ENCODE measurements at regions not wholly inside any gene's neighbourhood (a gene's known extent, or its start where the extent isn't known, plus 50 kb on each side); places are given as distances from the start of the nearest gene placed in this dataset.

DNA sequence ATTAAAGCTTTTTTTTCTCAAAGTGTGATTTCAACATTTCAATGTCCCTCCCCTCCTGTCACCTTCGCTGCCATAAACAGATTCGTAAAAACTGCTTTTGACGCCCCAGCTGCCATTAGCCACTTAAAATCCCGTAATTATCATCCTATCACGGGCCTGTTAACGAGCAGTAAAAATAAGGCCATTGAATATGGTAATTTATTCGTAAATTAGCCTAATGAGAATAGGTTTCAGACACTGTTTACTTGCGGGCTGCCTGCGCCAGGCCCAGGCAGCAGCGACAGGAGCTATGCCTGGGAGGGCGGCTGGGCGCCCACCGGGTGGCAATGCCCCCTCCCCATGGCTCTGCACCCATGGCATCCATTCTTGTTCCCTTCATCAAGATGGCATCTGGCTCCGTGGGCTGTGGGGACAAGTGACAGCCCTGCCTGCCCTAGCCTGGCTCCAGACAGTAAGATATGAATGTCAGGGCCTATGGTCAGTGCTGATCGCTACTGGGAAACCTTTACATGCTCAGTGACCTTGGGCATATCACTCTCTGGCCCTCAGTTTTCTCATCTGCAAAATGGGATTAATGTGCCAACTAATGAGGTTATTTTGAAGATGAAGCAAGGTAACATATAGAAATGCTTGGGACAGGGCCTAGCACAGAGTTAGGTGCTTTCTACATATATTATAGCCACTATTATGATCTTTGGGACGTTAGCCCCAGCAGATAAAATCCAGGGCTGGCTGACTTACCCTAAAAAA is 500.8 kb downstream of the MN1 start:
- WGBS (ENCODE audit: insufficient coverage), result 90% methylated on average over 6 of the region's 16 CpGs

DNA sequence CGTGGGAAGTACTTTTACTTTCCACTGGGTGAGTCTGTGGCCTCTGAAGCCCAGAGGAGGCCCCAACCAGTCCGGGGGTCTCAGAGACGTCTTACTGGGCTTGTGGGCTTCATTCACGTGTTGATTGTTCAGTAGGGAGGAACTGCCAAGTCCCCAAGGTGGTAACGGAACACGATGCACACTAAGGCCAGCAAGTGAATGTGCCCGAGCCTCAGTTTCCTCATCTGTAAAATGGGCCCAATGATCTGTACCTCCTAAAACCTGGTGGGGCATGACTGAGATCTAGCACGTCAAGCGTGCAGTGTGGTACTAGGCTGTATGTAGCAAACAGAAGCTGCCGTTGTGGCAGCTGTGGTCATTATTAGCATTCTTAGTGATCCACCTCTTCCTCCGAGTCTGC is 499.1 kb downstream of the MN1 start:
- H3K4me1 ChIP-seq (ENCODE audit: control insufficient read depth, insufficient read depth, low read length), result peaks cover 12% of the 10 kb centered on the region
- no peaks in the 10 kb centered on the region for H3K9me3 ChIP-seq (replicated peaks; ENCODE audit: control insufficient read depth, low read depth, low read length)
- no peaks in the 10 kb centered on the region for H3K36me3 ChIP-seq (ENCODE audit: control insufficient read depth, insufficient read depth, low read length)
- 86% methylated on average over 8 of the region's 11 CpGs for WGBS (ENCODE audit: insufficient coverage)
- H3K4me3 ChIP-seq (ENCODE audit: low read length), result no peak overlapping the region
- no peak overlapping the region for H3K27ac ChIP-seq (ENCODE audit: low read length)
- peaks cover 11% of the 10 kb centered on the region for H3K27me3 ChIP-seq (ENCODE audit: control insufficient read depth, insufficient read depth, low read length)
- DNase-seq, result no peak

More for the DNA sequence above, 500.8 kb downstream of the MN1 start:
- H3K27me3 ChIP-seq (ENCODE audit: control insufficient read depth, insufficient read depth, low read length), result peaks cover 27% of the 10 kb centered on the region
- no peak for DNase-seq
- H3K9me3 ChIP-seq (replicated peaks; ENCODE audit: control insufficient read depth, low read depth, low read length), result no peaks in the 10 kb centered on the region
- no peaks in the 10 kb centered on the region for H3K36me3 ChIP-seq (ENCODE audit: control insufficient read depth, insufficient read depth, low read length)
- no peak overlapping the region for H3K4me3 ChIP-seq (ENCODE audit: low read length)
- H3K27ac ChIP-seq (ENCODE audit: low read length), result no peak overlapping the region
- peaks cover 12% of the 10 kb centered on the region for H3K4me1 ChIP-seq (ENCODE audit: control insufficient read depth, insufficient read depth, low read length)

DNA sequence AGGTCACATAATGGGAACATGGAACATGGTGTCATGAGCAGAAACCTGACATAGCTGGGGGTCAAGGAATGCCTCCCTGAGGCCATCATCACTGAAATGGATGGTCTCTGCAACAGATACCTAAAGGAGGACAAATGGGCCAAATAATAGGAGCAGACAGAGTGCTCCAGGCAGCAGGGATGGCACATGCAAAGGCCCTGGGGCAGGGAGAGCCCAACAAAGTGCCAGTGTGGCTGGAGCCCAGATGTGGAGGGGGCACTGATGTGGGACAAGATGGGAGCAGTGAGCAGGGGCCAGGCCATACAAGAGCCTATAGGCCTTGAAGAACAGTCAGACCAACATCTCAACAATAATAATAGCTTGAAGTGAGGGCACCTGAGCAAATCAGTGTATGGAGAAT is 497.8 kb downstream of the MN1 start:
- Histone ChIP-seq H3K9me3 (replicated peaks; ENCODE audit: control insufficient read depth, low read depth, low read length) (peaks cover 3% of the 10 kb centered on the region), H3K27ac (ENCODE audit: low read length) (no peak overlapping the region), H3K4me3 (ENCODE audit: low read length) (no peak overlapping the region), H3K36me3 (ENCODE audit: control insufficient read depth, insufficient read depth, low read length) (no peaks in the 10 kb centered on the region), H3K27me3 (ENCODE audit: control insufficient read depth, insufficient read depth, low read length) (peaks cover 7% of the 10 kb centered on the region), H3K4me1 (ENCODE audit: control insufficient read depth, insufficient read depth, low read length) (peaks cover 19% of the 10 kb centered on the region)
- no peak for DNase-seq

DNA sequence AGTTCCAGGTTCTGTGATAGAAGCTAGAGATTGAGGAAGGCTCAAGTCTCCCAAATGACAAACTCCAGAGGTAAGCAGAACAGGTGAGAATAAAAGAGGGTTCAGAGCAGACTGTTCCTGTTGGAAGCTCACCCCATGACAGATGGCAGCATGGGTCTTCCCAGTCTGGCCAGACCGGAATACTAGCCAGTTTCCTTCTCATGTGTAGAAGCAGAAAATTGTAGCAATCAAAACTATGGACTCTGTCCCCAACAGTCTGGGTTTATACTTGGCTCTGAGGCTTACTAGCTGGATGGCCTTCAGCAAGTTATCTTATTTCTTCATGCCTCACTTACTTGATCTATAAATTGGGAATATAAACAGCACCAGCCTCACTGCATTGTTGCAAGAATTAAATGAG is 494.8 kb downstream of the MN1 start:
- H3K4me1 ChIP-seq (ENCODE audit: control insufficient read depth, insufficient read depth, low read length), result peaks cover 29% of the 10 kb centered on the region
- 75% methylated on average over 1 of the region's 1 CpG for WGBS (ENCODE audit: insufficient coverage)
- H3K27me3 ChIP-seq (ENCODE audit: control insufficient read depth, insufficient read depth, low read length), result peaks cover 11% of the 10 kb centered on the region
- H3K4me3 ChIP-seq (ENCODE audit: low read length), result no peak overlapping the region
- H3K9me3 ChIP-seq (replicated peaks; ENCODE audit: control insufficient read depth, low read depth, low read length), result peaks cover 3% of the 10 kb centered on the region
- H3K36me3 ChIP-seq (ENCODE audit: control insufficient read depth, insufficient read depth, low read length), result no peaks in the 10 kb centered on the region
- H3K27ac ChIP-seq (ENCODE audit: low read length), result no peak overlapping the region
- no peak for DNase-seq

DNA sequence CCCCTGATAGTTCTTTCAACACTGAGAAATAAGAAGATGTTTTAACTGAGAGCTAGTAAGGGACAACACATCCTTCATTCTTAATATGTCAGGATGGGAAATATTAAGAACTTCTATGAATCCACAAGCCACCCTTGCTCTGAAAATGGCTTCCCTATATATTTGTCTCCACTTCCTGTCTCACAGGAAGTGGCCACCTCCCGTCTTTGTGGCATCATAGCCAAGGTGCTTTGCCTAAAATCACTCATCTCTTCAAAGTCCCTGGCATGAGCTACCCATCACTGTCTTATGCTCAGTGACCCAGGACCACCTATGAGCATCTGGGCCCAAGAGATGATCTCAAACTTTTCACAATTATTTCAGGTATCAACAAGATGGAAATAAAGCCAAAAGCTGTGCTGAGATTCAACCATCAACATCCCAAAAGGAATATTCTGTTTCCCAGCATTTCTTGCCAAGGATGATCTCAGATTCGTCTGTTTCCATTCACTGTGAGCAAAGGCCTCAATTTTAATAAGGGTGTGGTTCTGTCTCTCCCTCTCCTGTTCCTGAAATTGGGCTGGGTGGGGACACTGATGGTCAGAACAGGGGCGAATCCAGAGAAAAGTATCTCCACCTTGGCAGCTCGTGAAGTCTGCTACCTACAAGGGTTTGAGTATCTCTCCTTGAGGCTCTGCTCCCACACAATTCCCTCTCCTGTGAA is 493.9 kb downstream of the MN1 start:
- no peak overlapping the region for H3K4me3 ChIP-seq (ENCODE audit: low read length)
- H3K27ac ChIP-seq (ENCODE audit: low read length), result peak overlapping the region; percentile 84
- H3K9me3 ChIP-seq (replicated peaks; ENCODE audit: control insufficient read depth, low read depth, low read length), result peaks cover 3% of the 10 kb centered on the region
- H3K27me3 ChIP-seq (ENCODE audit: control insufficient read depth, insufficient read depth, low read length), result peaks cover 12% of the 10 kb centered on the region
- no peaks in the 10 kb centered on the region for H3K36me3 ChIP-seq (ENCODE audit: control insufficient read depth, insufficient read depth, low read length)
- 6% methylated on average over 1 of the region's 4 CpGs for WGBS (ENCODE audit: insufficient coverage)
- peak; percentile 96 for DNase-seq
- peaks cover 34% of the 10 kb centered on the region for H3K4me1 ChIP-seq (ENCODE audit: control insufficient read depth, insufficient read depth, low read length)

DNA sequence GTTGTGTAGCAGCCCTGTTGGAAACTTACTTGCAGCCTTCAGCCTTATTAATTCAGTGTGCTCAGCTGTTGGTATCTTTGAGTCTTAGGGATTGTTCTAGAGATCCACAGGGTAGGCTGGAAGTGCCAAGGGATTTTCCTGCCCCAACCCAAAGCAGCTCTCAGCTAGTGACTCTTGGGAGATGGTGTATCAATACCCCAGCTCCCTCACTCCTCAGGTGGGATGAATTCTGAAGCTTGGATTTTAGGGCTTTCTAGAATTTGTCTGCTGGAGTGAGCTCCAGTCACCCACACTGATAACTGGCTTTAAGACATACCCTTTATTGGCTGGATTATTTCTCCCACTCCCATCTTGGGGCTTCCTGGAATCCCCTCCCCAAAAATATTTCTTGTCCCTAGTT is 493.0 kb downstream of the MN1 start:
- DNase-seq, result no peak
- H3K4me1 ChIP-seq (ENCODE audit: control insufficient read depth, insufficient read depth, low read length), result peaks cover 40% of the 10 kb centered on the region
- H3K27ac ChIP-seq (ENCODE audit: low read length), result peak overlapping the region; percentile 84
- H3K36me3 ChIP-seq (ENCODE audit: control insufficient read depth, insufficient read depth, low read length), result no peaks in the 10 kb centered on the region
- peaks cover 3% of the 10 kb centered on the region for H3K9me3 ChIP-seq (replicated peaks; ENCODE audit: control insufficient read depth, low read depth, low read length)
- H3K4me3 ChIP-seq (ENCODE audit: low read length), result no peak overlapping the region
- peaks cover 12% of the 10 kb centered on the region for H3K27me3 ChIP-seq (ENCODE audit: control insufficient read depth, insufficient read depth, low read length)

DNA sequence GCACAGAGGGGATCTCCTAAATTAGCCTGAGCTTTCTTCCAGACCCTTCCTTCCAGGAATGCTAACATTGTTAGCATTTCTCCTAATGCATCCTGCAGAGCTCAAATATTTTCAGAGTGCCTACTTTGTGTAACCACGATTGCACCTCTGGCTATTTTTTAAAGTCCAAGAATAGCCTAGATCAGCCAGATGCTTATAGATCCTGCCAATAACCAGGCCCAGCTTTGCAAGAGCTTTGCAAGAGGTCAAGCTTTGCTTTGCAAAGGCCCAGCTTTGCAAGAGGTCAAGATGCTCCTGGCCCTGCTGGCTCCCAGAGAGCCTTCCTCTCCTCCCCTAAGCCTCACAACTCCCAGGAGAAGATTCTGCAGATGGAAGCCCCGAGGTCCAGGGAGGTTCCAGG is 491.9 kb downstream of the MN1 start:
- peak; percentile 51 for DNase-seq
- WGBS (ENCODE audit: insufficient coverage), result 43% methylated on average over 2 of the region's 2 CpGs
- Histone ChIP-seq H3K27me3 (ENCODE audit: control insufficient read depth, insufficient read depth, low read length) (peaks cover 12% of the 10 kb centered on the region), H3K9me3 (replicated peaks; ENCODE audit: control insufficient read depth, low read depth, low read length) (peaks cover 3% of the 10 kb centered on the region), H3K4me1 (ENCODE audit: control insufficient read depth, insufficient read depth, low read length) (peaks cover 40% of the 10 kb centered on the region), H3K27ac (ENCODE audit: low read length) (no peak overlapping the region), H3K36me3 (ENCODE audit: control insufficient read depth, insufficient read depth, low read length) (no peaks in the 10 kb centered on the region), H3K4me3 (ENCODE audit: low read length) (no peak overlapping the region)

DNA sequence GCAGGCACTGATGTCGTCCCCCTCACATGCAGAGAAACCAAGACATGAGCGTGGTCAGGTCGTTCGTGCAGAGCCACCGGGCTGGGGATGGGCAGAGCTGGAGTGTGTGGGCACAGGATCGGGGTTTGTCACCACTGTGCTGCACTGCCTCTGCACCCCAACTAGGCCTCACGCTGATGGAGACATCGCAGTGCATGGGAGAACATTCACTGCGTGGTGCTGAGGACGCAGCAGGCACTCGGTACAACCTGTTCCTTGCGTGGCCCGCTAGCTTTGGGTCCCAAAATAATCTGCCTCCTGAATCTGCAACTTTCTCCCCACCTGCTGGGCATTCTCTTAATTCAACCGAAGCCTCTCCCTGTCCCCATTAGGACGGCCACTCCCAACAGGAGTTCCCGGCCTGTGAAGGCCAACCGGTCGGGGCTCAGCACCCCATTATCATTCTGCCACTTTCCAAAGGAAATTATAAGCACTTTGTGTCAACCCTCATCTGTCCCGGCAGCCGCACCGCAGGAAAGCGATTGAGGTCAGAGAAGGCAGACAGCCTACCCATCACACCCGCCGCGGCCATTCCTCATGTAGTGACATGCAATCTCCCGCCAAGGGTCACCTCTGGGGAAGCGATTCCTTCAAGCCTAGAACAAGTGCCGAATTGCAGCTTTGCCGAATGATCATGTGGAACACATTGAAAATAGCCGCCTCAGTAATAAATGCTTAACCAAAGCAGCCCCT is 490.4 kb downstream of the MN1 start:
- no peak overlapping the region for H3K27ac ChIP-seq (ENCODE audit: low read length)
- H3K4me3 ChIP-seq (ENCODE audit: low read length), result no peak overlapping the region
- H3K36me3 ChIP-seq (ENCODE audit: control insufficient read depth, insufficient read depth, low read length), result no peaks in the 10 kb centered on the region
- peaks cover 3% of the 10 kb centered on the region for H3K9me3 ChIP-seq (replicated peaks; ENCODE audit: control insufficient read depth, low read depth, low read length)
- H3K4me1 ChIP-seq (ENCODE audit: control insufficient read depth, insufficient read depth, low read length), result peaks cover 40% of the 10 kb centered on the region
- peak; percentile 41 for DNase-seq
- WGBS (ENCODE audit: insufficient coverage), result 61% methylated on average over 20 of the region's 30 CpGs
- H3K27me3 ChIP-seq (ENCODE audit: control insufficient read depth, insufficient read depth, low read length), result peaks cover 14% of the 10 kb centered on the region

DNA sequence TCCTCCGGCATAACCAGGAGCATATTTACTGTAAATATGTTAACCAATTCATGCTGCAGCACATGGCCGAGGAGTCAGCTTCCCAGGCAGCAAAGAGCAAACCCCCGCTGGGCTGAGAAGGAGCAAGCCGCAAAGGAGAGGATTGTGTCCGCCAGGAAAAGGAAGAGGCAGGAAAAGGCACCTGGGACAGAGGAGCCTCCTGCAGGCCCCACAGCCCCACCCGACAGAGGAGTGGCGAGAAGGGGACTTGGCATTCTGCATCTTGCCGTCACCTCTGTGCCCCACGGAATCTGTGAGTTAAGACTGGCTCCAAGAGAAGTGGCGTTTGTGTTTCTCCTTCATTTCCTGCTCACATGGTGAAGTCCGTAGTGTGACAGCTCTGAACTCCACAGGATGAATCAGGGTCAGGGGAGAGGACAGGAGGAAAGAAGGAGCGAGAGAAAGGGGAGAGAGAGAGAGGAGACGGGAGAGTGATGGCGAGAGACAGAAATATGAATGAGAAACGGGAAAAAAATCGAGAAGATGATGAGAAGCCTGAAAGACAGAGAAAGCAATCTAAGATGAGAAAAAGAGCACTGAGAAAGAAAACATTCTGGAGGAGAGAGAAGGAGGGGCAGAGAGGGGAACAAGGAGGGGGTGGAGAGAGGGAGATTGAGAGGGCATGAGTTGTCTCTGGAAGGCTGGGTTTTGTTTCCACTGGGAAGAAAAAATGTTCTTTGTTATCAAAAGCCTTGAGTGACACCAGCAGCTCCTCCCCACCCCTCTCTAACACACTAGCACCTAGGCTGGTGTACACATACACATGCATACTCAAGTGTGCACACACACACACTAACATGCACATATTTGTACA is 489.6 kb downstream of the MN1 start:
- Histone ChIP-seq H3K4me3 (ENCODE audit: low read length) (no peak overlapping the region), H3K27me3 (ENCODE audit: control insufficient read depth, insufficient read depth, low read length) (peaks cover 15% of the 10 kb centered on the region), H3K9me3 (replicated peaks; ENCODE audit: control insufficient read depth, low read depth, low read length) (peaks cover 3% of the 10 kb centered on the region), H3K36me3 (ENCODE audit: control insufficient read depth, insufficient read depth, low read length) (no peaks in the 10 kb centered on the region), H3K4me1 (ENCODE audit: control insufficient read depth, insufficient read depth, low read length) (peaks cover 42% of the 10 kb centered on the region), H3K27ac (ENCODE audit: low read length) (no peak overlapping the region)
- 28% methylated on average over 13 of the region's 16 CpGs for WGBS (ENCODE audit: insufficient coverage)
- no peak for DNase-seq
